ENCODE measurements at regions not wholly inside any gene's neighbourhood (a gene's known extent, or its start where the extent isn't known, plus 50 kb on each side); places are given as distances from the start of the nearest gene placed in this dataset.

GRCh38 chr9:29969856-29970647, 2396.8 kb upstream of the C9orf72 start:
- H3K36me3 Mint-ChIP-seq (ENCODE audit: insufficient read depth, unreplicated experiment): no peaks in the 10 kb centered on the region
- DNase-seq: no peak
- POLR2A ChIA-PET: no interaction called here
- intact Hi-C loops (cut with micrococcal nuclease; ENCODE audit: unreplicated experiment): loop anchor here (10.0 kb wide), 1 partner anchor 135 kb away; no protein-coding TSS in a partner anchor
- H3K9me3 Mint-ChIP-seq (ENCODE audit: unreplicated experiment): no peaks in the 10 kb centered on the region
- H3K27me3 Mint-ChIP-seq (ENCODE audit: insufficient read depth, unreplicated experiment): no peaks in the 10 kb centered on the region
- CTCF ChIA-PET: no interaction called here
- Histone ChIP-seq H3K4me1 (no peaks in the 10 kb centered on the region), H3K36me3 (ENCODE audit: control insufficient read depth, insufficient read depth, low read length) (no peaks in the 10 kb centered on the region), H3K4me3 (ENCODE audit: low read depth, low read length) (no peak overlapping the region), H3K9me3 (no peaks in the 10 kb centered on the region), H3K27me3 (replicated peaks; ENCODE audit: control insufficient read depth, insufficient read depth, low read length) (no peaks in the 10 kb centered on the region)
- no peak for TF ChIP-seq CTCF (IDR thresholded peaks at IDR 0.05; ENCODE audit: insufficient read depth in 1 of 2, low read depth in 1 of 2, low read length in 1 of 2, severe bottlenecking in 1 of 2, unreplicated experiment in 1 of 2)
- no peaks in the 10 kb centered on the region for H3K4me1 Mint-ChIP-seq (ENCODE audit: low read depth, unreplicated experiment)
- H3K4me3 Mint-ChIP-seq (ENCODE audit: unreplicated experiment): no peak overlapping the region
- BruUV-seq (replicated peaks): no TSS peak
- no peak overlapping the region for H3K27ac Mint-ChIP-seq (ENCODE audit: unreplicated experiment)

GRCh38 chr9:29974197-29974596, 2400.9 kb upstream of the C9orf72 start:
- BruUV-seq (replicated peaks): no TSS peak
- Mint-ChIP-seq H3K36me3 (ENCODE audit: insufficient read depth, unreplicated experiment) (no peaks in the 10 kb centered on the region), H3K27me3 (ENCODE audit: insufficient read depth, unreplicated experiment) (no peaks in the 10 kb centered on the region), H3K4me3 (ENCODE audit: unreplicated experiment) (no peak overlapping the region), H3K4me1 (ENCODE audit: low read depth, unreplicated experiment) (no peaks in the 10 kb centered on the region), H3K27ac (ENCODE audit: unreplicated experiment) (no peak overlapping the region), H3K9me3 (ENCODE audit: unreplicated experiment) (no peaks in the 10 kb centered on the region)
- no peak for TF ChIP-seq CTCF (IDR thresholded peaks at IDR 0.05; ENCODE audit: insufficient read depth in 1 of 2, low read depth in 1 of 2, low read length in 1 of 2, severe bottlenecking in 1 of 2, unreplicated experiment in 1 of 2)
- Histone ChIP-seq H3K4me1 (no peaks in the 10 kb centered on the region), H3K9me3 (no peaks in the 10 kb centered on the region), H3K27me3 (replicated peaks; ENCODE audit: control insufficient read depth, insufficient read depth, low read length) (no peaks in the 10 kb centered on the region), H3K36me3 (ENCODE audit: control insufficient read depth, insufficient read depth, low read length) (no peaks in the 10 kb centered on the region), H3K4me3 (ENCODE audit: low read depth, low read length) (no peak overlapping the region)
- CTCF ChIA-PET: no interaction called here
- no peak for DNase-seq
- POLR2A ChIA-PET: no interaction called here
- intact Hi-C loops (cut with micrococcal nuclease; ENCODE audit: unreplicated experiment): no loop called here

- Histone ChIP-seq H3K36me3 (ENCODE audit: control insufficient read depth, insufficient read depth, low read length) (no peaks in the 10 kb centered on the region), H3K9me3 (no peaks in the 10 kb centered on the region), H3K4me1 (no peaks in the 10 kb centered on the region), H3K4me3 (ENCODE audit: low read depth, low read length) (no peak overlapping the region), H3K27me3 (replicated peaks; ENCODE audit: control insufficient read depth, insufficient read depth, low read length) (no peaks in the 10 kb centered on the region)
- intact Hi-C loops (cut with micrococcal nuclease; ENCODE audit: unreplicated experiment): no loop called here
- Mint-ChIP-seq H3K9me3 (ENCODE audit: unreplicated experiment) (no peaks in the 10 kb centered on the region), H3K4me1 (ENCODE audit: low read depth, unreplicated experiment) (no peaks in the 10 kb centered on the region), H3K4me3 (ENCODE audit: unreplicated experiment) (no peak overlapping the region), H3K36me3 (ENCODE audit: insufficient read depth, unreplicated experiment) (no peaks in the 10 kb centered on the region), H3K27ac (ENCODE audit: unreplicated experiment) (no peak overlapping the region), H3K27me3 (ENCODE audit: insufficient read depth, unreplicated experiment) (no peaks in the 10 kb centered on the region)
- DNase-seq: no peak
- POLR2A ChIA-PET: no interaction called here
- no peak for TF ChIP-seq CTCF (IDR thresholded peaks at IDR 0.05; ENCODE audit: insufficient read depth in 1 of 2, low read depth in 1 of 2, low read length in 1 of 2, severe bottlenecking in 1 of 2, unreplicated experiment in 1 of 2)
- BruUV-seq (replicated peaks): no TSS peak
- CTCF ChIA-PET: interaction anchor here (0.7 kb wide), 1 partner anchor 74 kb away, joined by 3 read pairs; no protein-coding TSS in a partner anchor
Observed at GRCh38 chr9:29976981-29977380, 2403.7 kb upstream of the C9orf72 start.
